T-cell (primary cell): ENCODE measurements at regions not wholly inside any gene's neighbourhood (a gene's known extent, or its start where the extent isn't known, plus 50 kb on each side); places are given as distances from the start of the nearest gene placed in this dataset.
A peak's percentile ranks its signal among the peaks of the same experiment; 100 is the strongest.

ENCODE experiments used
- ATAC-seq, 4 experiments: fragments of 200-7000 bp in 3 of 4; fragments of 150-1000 bp in 1 of 4; cut with Tn5 transposase; replicated peaks in 1 of 4; 1 replicate in 3 of 4; 2 replicates in 1 of 4; pipeline ENCODE4 v1.10.0; 2021; ENCODE audit warnings: moderate library complexity in 3 of 4, mild to moderate bottlenecking in 2 of 4, moderate number of reproducible peaks in 1 of 4
- CTCF ChIA-PET, 2 donors: fragments of 300-600 bp; sonication (Branson Sonifier 250); formaldehyde crosslinking; loops; one replicate each; lab custom pipeline; 2022; ENCODE audit warnings: antibody characterized with exemption in 2 of 2; lab: Charles Lee
- POLR2A ChIA-PET, 2 donors: fragments of 300-600 bp; sonication (Branson Sonifier 250); formaldehyde crosslinking; loops; one replicate each; lab custom pipeline; 2022; ENCODE audit warnings: antibody characterized with exemption in 2 of 2; lab: Charles Lee
- DNase-seq, 35 experiments: peaks; one replicate each; pipeline versions ENCODE4 v3.0.0 to v3.0.0-alpha.2; 2013 to 2023
- H3K27ac ChIP-seq: one replicate; pipeline ENCODE4 v1.5.1; 2013; ENCODE audit warnings: low read length
- H3K27me3 ChIP-seq, 2 experiments: replicated peaks in 1 of 2; 1 replicate in 1 of 2; 2 replicates in 1 of 2; pipeline versions ENCODE4 v1.6.1 to v1.7.0; 2013; ENCODE audit warnings: low read length in 1 of 2, mixed read lengths in 1 of 2; ENCODE audit not compliant: control insufficient read depth in 2 of 2, insufficient read depth in 2 of 2; ENCODE audit errors: extremely low read depth in 1 of 2
- H3K36me3 ChIP-seq, 2 donors: 1 replicate in 1 of 2; 2 replicates in 1 of 2; pipeline versions ENCODE4 v1.6.1 to v1.7.0; 2013; ENCODE audit warnings: low read length in 1 of 2; ENCODE audit not compliant: control insufficient read depth in 2 of 2, insufficient read depth in 1 of 2; ENCODE audit errors: extremely low read depth in 1 of 2
- H3K4me1 ChIP-seq, 2 experiments: 1 replicate in 1 of 2; 2 replicates in 1 of 2; pipeline versions ENCODE4 v1.6.1 to v1.7.0; 2013; ENCODE audit warnings: low read length in 2 of 2, mixed read lengths in 1 of 2; ENCODE audit not compliant: insufficient read depth in 2 of 2, control insufficient read depth in 1 of 2; ENCODE audit errors: extremely low read depth in 1 of 2
- H3K4me3 ChIP-seq, 2 donors: 1 replicate in 1 of 2; 2 replicates in 1 of 2; pipeline versions ENCODE4 v1.5.1 to v1.7.0; 2013; ENCODE audit warnings: mild to moderate bottlenecking in 2 of 2, low read length in 1 of 2, moderate library complexity in 1 of 2; ENCODE audit not compliant: control insufficient read depth in 1 of 2; ENCODE audit errors: extremely low read depth in 1 of 2
- H3K9me3 ChIP-seq: 2 replicates; pipeline ENCODE4 v1.7.0; 2013
- H3K27ac Mint-ChIP-seq, 2 donors: one replicate each; pipeline ENCODE4 v1.8.0; 2020 to 2021; ENCODE audit warnings: mild to moderate bottlenecking in 2 of 2, mixed read lengths in 2 of 2
- H3K27me3 Mint-ChIP-seq, 2 donors: one replicate each; pipeline ENCODE4 v1.8.0; 2021 to 2022; ENCODE audit warnings: mixed read lengths in 2 of 2
- H3K36me3 Mint-ChIP-seq: one replicate; pipeline ENCODE4 v1.8.0; 2021; ENCODE audit warnings: mixed read lengths
- H3K4me1 Mint-ChIP-seq, 3 donors: one replicate each; pipeline ENCODE4 v1.8.0; 2020 to 2022; ENCODE audit warnings: mixed read lengths in 3 of 3, mild to moderate bottlenecking in 1 of 3
- H3K4me3 Mint-ChIP-seq, 3 donors: one replicate each; pipeline ENCODE4 v1.8.0; 2020 to 2022; ENCODE audit warnings: mild to moderate bottlenecking in 3 of 3, mixed read lengths in 3 of 3, moderate library complexity in 3 of 3
- H3K9me3 Mint-ChIP-seq, 3 donors: one replicate each; pipeline ENCODE4 v1.8.0; 2020 to 2022; ENCODE audit warnings: mixed read lengths in 3 of 3
- WGBS: methylation state at CpG from one replicate; pipeline ENCODE4 v1.1.5; 2013; ENCODE audit warnings: missing lambda C conversion rate; ENCODE audit not compliant: insufficient coverage; 5-methylcytosine and 5-hydroxymethylcytosine counted together

DNA sequence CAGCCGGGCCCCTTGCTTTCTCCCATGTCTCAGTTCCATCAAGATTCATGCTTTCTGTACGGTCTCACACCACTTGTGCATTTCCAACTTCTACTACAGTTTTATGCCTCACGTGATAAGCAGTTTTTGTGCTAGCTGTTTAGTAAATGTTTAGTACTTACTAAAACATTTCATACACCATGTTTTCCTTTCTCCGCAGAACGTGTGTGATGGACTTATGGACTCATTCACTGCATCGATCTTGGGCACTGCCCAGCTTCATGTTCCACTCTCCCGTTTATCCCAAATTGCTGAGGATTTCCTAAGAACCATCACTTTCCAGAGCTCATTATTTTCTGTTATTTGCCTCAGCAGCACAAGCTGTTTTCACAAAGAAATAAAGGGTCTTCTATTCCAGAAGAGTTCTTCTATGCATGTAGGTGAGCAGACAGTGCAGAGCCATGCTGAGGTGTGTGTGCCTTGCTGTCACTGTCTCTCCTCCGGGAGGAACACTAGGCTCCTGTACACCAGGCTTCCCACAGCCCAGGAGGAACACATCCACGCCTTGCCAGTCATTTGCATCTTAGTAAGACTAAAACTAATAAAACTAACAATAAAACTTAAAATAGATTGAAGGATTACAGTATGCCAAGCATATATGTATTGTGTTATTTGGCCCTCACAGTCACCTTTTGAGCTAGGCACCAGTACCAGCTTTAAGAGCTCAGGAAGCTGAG is 90.3 kb upstream of the EEA1 start:
- no peak overlapping the region for H3K27ac ChIP-seq
- Mint-ChIP-seq H3K9me3 (no peaks in the 10 kb centered on the region), H3K4me1 (no peaks in the 10 kb centered on the region), H3K36me3 (no peaks in the 10 kb centered on the region), H3K27me3 (peaks cover 0 to under 1% of the 10 kb centered on the region in 2 donors), H3K27ac (no peak overlapping the region), H3K4me3 (no peak overlapping the region)
- no peak for DNase-seq
- no peak for ATAC-seq
- H3K4me3 ChIP-seq, result no peak overlapping the region
- no peaks in the 10 kb centered on the region for H3K4me1 ChIP-seq
- ChIA-PET POLR2A (no interaction called here), CTCF (interaction anchor here (0.5 kb wide), 2 partner anchors 9 to 20 kb away, joined by 3 to 4 read pairs; no protein-coding TSS in a partner anchor)
- H3K36me3 ChIP-seq, result no peaks in the 10 kb centered on the region
- H3K9me3 ChIP-seq, result no peaks in the 10 kb centered on the region
- WGBS, result 90% methylated on average over 5 of the region's 9 CpGs
- H3K27me3 ChIP-seq, result no peaks in the 10 kb centered on the region

GRCh38 chr12:93019975-93020630 is 91.0 kb upstream of the EEA1 start:
- Histone ChIP-seq H3K4me3 (no peak overlapping the region), H3K36me3 (no peaks in the 10 kb centered on the region), H3K4me1 (no peaks in the 10 kb centered on the region), H3K27ac (no peak overlapping the region), H3K27me3 (no peaks in the 10 kb centered on the region), H3K9me3 (no peaks in the 10 kb centered on the region)
- Mint-ChIP-seq H3K27ac (no peak overlapping the region), H3K4me3 (no peak overlapping the region), H3K27me3 (no peaks in the 10 kb centered on the region), H3K36me3 (no peaks in the 10 kb centered on the region), H3K9me3 (no peaks in the 10 kb centered on the region), H3K4me1 (no peaks in the 10 kb centered on the region)
- DNase-seq (no peak), ATAC-seq (peak in 1 of 4 experiments; percentile 51)
- POLR2A ChIA-PET, result no interaction called here
- WGBS, result 92% methylated on average over 5 of the region's 8 CpGs
- CTCF ChIA-PET, result interaction anchor here (0.5 kb wide), 2 partner anchors 10 to 19 kb away, joined by 3 to 4 read pairs; no protein-coding TSS in a partner anchor

DNA sequence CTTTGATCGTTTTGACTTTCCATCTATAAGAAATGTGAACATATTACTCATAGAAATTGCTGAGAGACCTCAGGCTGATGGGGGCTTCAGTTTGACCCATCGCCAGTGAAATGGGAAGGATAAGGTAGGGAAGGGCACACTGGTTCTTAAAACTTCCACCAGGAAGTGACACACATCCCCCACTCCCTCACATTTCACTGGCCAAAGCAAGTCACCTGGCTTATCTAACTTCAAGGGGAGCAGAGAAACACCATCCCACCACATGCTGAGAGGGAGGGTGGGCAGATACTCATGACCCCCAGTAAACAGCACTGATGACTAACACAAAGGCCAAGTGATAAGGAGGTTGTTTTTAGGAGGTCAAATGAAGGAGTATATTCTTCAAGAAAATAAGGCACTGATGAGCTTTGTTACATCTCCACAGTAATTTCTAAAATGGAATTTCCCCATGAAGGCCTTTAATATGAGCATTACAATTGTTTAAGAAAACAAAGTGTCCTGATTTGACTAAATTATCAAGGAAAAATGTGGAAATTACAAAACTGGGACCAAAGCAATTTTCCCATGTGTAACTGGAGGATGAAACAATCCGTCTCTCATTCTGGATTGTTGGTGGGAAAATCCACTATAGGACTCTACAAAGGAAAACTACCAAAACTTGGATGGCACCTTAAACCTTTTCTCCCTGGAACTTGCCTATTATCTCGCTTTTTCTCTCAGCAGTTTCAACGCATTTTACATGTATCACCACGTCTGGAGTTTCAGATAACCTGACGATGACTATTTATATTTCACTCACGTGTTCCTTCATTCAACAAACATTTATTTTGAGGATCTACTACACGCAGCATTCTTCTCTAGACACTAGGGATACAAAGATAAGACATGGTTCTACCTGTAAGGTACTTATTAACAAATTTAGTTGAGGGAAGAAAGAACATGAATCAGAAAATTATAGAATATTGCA is 91.8 kb upstream of the EEA1 start:
- no peak overlapping the region for H3K27ac ChIP-seq
- no peaks in the 10 kb centered on the region for H3K36me3 ChIP-seq
- H3K27me3 ChIP-seq, result no peaks in the 10 kb centered on the region
- Mint-ChIP-seq H3K27me3 (no peaks in the 10 kb centered on the region), H3K4me1 (no peaks in the 10 kb centered on the region), H3K36me3 (no peaks in the 10 kb centered on the region), H3K4me3 (no peak overlapping the region), H3K9me3 (no peaks in the 10 kb centered on the region), H3K27ac (no peak overlapping the region)
- no peaks in the 10 kb centered on the region for H3K4me1 ChIP-seq
- no peak overlapping the region for H3K4me3 ChIP-seq
- WGBS, result 90% methylated on average over 5 of the region's 9 CpGs
- POLR2A ChIA-PET, result no interaction called here
- H3K9me3 ChIP-seq, result no peaks in the 10 kb centered on the region
- DNase-seq (no peak), ATAC-seq (no peak)
- CTCF ChIA-PET, result interaction anchor here in 1 of 2 donors (0.7 kb wide), 2 partner anchors 28 to 1635 kb away, joined by 3 to 9 read pairs; no protein-coding TSS in a partner anchor

- H3K4me1 Mint-ChIP-seq, result no peaks in the 10 kb centered on the region
- DNase-seq (no peak), ATAC-seq (no peak)
- H3K4me3 Mint-ChIP-seq, result no peak overlapping the region
- no peak overlapping the region for H3K27ac Mint-ChIP-seq
- H3K9me3 Mint-ChIP-seq, result no peaks in the 10 kb centered on the region
- Histone ChIP-seq H3K4me1 (no peaks in the 10 kb centered on the region), H3K27me3 (no peaks in the 10 kb centered on the region), H3K27ac (no peak overlapping the region), H3K4me3 (no peak overlapping the region), H3K9me3 (no peaks in the 10 kb centered on the region), H3K36me3 (no peaks in the 10 kb centered on the region)
- ChIA-PET POLR2A (no interaction called here), CTCF (interaction anchor here in 1 of 2 donors (0.8 kb wide), 1 partner anchor 99 kb away, joined by 3 read pairs; no protein-coding TSS in a partner anchor)
- H3K27me3 Mint-ChIP-seq, result no peaks in the 10 kb centered on the region
- no peaks in the 10 kb centered on the region for H3K36me3 Mint-ChIP-seq
- WGBS, result 100% methylated on average over 2 of the region's 6 CpGs
Observed at GRCh38 chr12:93022603-93023340, 93.7 kb upstream of the EEA1 start.

DNA sequence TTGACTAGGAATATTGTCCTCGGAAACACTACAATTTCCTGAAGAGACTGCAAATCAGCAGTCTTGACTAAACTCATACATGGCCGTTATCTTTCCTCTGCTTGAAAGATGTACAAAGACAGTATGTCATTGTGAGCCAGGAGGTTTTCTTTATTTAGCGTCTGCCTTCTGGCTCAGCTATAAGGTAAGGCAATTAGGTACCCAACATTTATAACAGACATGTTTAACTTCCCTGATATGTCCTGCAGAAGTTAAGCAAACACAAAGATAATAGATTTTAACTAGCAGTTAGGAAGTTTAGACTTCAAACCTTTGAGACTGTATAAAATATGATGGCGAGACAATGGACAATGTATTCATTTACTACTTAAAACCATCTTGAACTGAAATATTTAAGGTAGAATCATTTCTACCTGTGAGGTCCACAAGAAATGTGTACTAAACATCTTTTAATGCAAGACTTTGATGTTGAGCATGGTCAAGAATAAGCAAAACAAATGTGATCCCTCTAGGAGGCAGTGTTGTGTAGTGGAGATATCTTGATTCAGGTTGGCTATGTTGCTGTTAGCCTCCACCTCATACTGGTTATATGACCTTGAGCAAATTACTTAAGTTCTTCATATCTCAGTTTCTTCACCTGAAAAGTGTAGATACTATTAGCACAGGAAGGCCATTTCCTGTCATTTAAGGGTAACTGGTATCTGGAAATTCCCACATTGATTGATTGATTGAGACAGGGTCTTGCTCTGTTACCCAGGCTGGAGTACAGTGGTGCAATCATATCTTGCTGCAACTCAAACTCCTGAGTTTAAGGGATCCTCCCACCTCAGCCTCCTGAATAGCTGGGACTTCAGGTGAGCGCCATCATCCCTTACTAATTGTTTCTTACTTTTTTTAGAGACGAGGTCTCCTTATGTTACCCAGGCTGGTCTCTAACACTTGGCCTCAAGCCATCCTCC is 96.3 kb upstream of the EEA1 start:
- H3K27ac Mint-ChIP-seq, result no peak overlapping the region
- CTCF ChIA-PET, result interaction anchor here in 1 of 2 donors (0.6 kb wide), 1 partner anchor 424 kb away, joined by 3 read pairs; no protein-coding TSS in a partner anchor
- H3K27me3 Mint-ChIP-seq, result no peaks in the 10 kb centered on the region
- Histone ChIP-seq H3K36me3 (no peaks in the 10 kb centered on the region), H3K4me3 (no peak overlapping the region), H3K27me3 (no peaks in the 10 kb centered on the region), H3K9me3 (no peaks in the 10 kb centered on the region), H3K4me1 (no peaks in the 10 kb centered on the region), H3K27ac (no peak overlapping the region)
- no peaks in the 10 kb centered on the region for H3K9me3 Mint-ChIP-seq
- H3K4me1 Mint-ChIP-seq, result no peaks in the 10 kb centered on the region
- ATAC-seq (no peak), DNase-seq (peak in 1 of 35 experiments; percentile 32)
- POLR2A ChIA-PET, result interaction anchor here in 1 of 2 donors (0.6 kb wide), 1 partner anchor 17 kb away, joined by 3 read pairs; no protein-coding TSS in a partner anchor
- WGBS, result 100% methylated on average over 2 of the region's 6 CpGs
- no peaks in the 10 kb centered on the region for H3K36me3 Mint-ChIP-seq
- H3K4me3 Mint-ChIP-seq, result no peak overlapping the region
